Heart left ventricle (tissue), 16 donors: ENCODE measurements at regions not wholly inside any gene's neighbourhood (a gene's known extent, or its start where the extent isn't known, plus 50 kb on each side); places are given as distances from the start of the nearest gene placed in this dataset.

Experiments used
- ATAC-seq, 4 donors: fragments of 200-7000 bp; cut with Tn5 transposase; one replicate each; pipeline ENCODE4 v1.9.1; 2020 to 2022; ENCODE audit warnings: moderate library complexity in 4 of 4, mild to moderate bottlenecking in 3 of 4, moderate number of reproducible peaks in 1 of 4
- DNase-seq, 5 donors: peaks; one replicate each; pipeline ENCODE4 v3.0.0-alpha.2; 2020
- H3K27ac ChIP-seq, 12 donors: fragments of 200-600 bp; sonication (generic) in 4 of 12; one replicate each; pipeline versions ENCODE4 v1.5.0 to v1.8.0; 2016 to 2022; ENCODE audit warnings: mild to moderate bottlenecking in 2 of 12
- H3K27me3 ChIP-seq, 9 donors: fragments of 200-600 bp; sonication (generic) in 2 of 9; one replicate each; pipeline versions ENCODE4 v1.5.1 to v1.8.0; 2016 to 2022; ENCODE audit warnings: mild to moderate bottlenecking in 3 of 9
- H3K36me3 ChIP-seq, 9 donors: fragments of 200-600 bp; sonication (generic) in 2 of 9; one replicate each; pipeline versions ENCODE4 v1.5.0 to v1.8.0; 2018 to 2022; ENCODE audit warnings: mild to moderate bottlenecking in 2 of 9
- H3K4me1 ChIP-seq, 12 donors: fragments of 200-600 bp; sonication (generic) in 4 of 12; one replicate each; pipeline versions ENCODE4 v1.5.0 to v1.8.0; 2016 to 2022; ENCODE audit warnings: mild to moderate bottlenecking in 3 of 12
- H3K4me3 ChIP-seq, 12 donors: fragments of 200-600 bp; sonication (generic) in 4 of 12; one replicate each; pipeline versions ENCODE4 v1.5.0 to v1.8.0; 2017 to 2022; ENCODE audit warnings: mild to moderate bottlenecking in 9 of 12, moderate library complexity in 4 of 12
- H3K9me3 ChIP-seq, 12 donors: fragments of 200-600 bp; sonication (generic) in 4 of 12; one replicate each; pipeline versions ENCODE4 v1.5.0 to v1.8.0; 2016 to 2022; ENCODE audit warnings: mild to moderate bottlenecking in 1 of 12
- POLR2A ChIP-seq, 2 donors: fragments of 450-650 bp; IDR thresholded peaks; one replicate each; pipeline ENCODE4 v1.6.1; 2017; ENCODE audit warnings: antibody characterized with exemption in 2 of 2, mild to moderate bottlenecking in 2 of 2, moderate library complexity in 2 of 2
- WGBS, 4 donors: extraction: QIAGEN DNeasy Blood & Tissue Kit in 2 of 4; methylation state at CpG; one replicate each; pipeline versions ENCODE4 v1.1.5 to v1.1.7; 2013 to 2018; 5-methylcytosine and 5-hydroxymethylcytosine counted together
- intact Hi-C, 10 donors: fragments of 100-400 bp; cut with DNase I; formaldehyde crosslinking; loops; one replicate each; pipeline versions ENCODE4 v1.11.1 to v1.14.2; 2022
- TF ChIP-seq, protein P1 (sequence below), 12 donors: fragments of 200-600 bp; sonication (generic) in 4 of 12; IDR thresholded peaks; one replicate each; pipeline versions ENCODE4 v1.5.0 to v1.8.0; 2018 to 2022; ENCODE audit warnings: antibody characterized with exemption in 12 of 12, mild to moderate bottlenecking in 5 of 12
- donor health status: ischemic (EF 13 %, LVEDD 7.1; RV severe dilation, severe dysfunction).
- donor health status: healthy with polysubstance abuse.
- donor health status: DM: no; HTN: yes; CAD: no.
- donor health status: DM: no; HTN: no; CAD: no.
- donor health status: ischemic (EF 25% LVEDD 6.9; RV normal size, moderate dysfunction).
- donor health status: ischemic (EF 25% LVEDD 5.7; RV mildly dilated, moderate dysfunction).
- donor health status: healthy.
- donor health status: DM: yes; HTN: yes; CAD: no.
- donor health status: ischemic (EF 35%, LVEDD 5.7; RV mildly dilated, moderate dysfunction).
- donor health status: nonischemic (EF 11% LVEDD 7.7; RV severe dilation, severe dysfunction).
- donor health status: DM: yes; HTN: yes; CAD: no.
- donor health status: PGD.
- donor health status: ischemic (EF 29% LVEDD 5.4; RV normal size, mild dysfunction).
- donor health status: nonischemic (EF 23%, LVEDD 6.1; RV moderate dilation, normal function).

DNA sequence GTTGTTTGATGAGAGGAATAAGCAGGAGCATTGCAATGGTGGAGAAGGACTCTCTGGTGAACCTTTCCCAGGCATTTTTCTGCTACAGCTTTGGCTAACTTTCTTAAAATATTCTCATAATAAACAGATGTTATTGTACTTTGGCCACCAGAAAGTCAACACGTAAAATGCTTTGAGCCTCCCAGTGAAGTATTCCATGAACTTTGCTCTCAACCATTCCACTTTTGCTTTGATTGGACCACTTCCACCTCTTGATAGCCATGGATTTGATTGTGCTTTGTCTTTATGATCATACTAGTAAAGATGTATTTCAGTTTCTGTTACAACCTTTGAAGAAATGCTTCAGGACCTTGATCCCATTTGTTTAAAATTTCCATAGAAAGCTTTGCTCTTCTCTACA, 241.1 kb downstream of the TENT5A start:
- DNase-seq (no peak), ATAC-seq (peak in 1 of 4 donors; percentile 24)
- Histone ChIP-seq H3K9me3 (no peaks in the 10 kb centered on the region), H3K4me3 (no peak overlapping the region), H3K36me3 (no peaks in the 10 kb centered on the region), H3K27me3 (no peaks in the 10 kb centered on the region), H3K4me1 (peaks cover 0 to 11% (median 0%) of the 10 kb centered on the region in 12 donors), H3K27ac (peak overlapping the region in 1 of 12 donors; percentile 5)
- TF ChIP-seq, protein P1, sequence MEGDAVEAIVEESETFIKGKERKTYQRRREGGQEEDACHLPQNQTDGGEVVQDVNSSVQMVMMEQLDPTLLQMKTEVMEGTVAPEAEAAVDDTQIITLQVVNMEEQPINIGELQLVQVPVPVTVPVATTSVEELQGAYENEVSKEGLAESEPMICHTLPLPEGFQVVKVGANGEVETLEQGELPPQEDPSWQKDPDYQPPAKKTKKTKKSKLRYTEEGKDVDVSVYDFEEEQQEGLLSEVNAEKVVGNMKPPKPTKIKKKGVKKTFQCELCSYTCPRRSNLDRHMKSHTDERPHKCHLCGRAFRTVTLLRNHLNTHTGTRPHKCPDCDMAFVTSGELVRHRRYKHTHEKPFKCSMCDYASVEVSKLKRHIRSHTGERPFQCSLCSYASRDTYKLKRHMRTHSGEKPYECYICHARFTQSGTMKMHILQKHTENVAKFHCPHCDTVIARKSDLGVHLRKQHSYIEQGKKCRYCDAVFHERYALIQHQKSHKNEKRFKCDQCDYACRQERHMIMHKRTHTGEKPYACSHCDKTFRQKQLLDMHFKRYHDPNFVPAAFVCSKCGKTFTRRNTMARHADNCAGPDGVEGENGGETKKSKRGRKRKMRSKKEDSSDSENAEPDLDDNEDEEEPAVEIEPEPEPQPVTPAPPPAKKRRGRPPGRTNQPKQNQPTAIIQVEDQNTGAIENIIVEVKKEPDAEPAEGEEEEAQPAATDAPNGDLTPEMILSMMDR (IDR thresholded peaks at IDR 0.05) = no peak
- no peak for TF ChIP-seq POLR2A (IDR thresholded peaks at IDR 0.05)
- WGBS, 4 donors = 0 to 48% (median 9%) methylated on average over 1 of the region's 1 CpG
- intact Hi-C loops = no loop called here

DNA sequence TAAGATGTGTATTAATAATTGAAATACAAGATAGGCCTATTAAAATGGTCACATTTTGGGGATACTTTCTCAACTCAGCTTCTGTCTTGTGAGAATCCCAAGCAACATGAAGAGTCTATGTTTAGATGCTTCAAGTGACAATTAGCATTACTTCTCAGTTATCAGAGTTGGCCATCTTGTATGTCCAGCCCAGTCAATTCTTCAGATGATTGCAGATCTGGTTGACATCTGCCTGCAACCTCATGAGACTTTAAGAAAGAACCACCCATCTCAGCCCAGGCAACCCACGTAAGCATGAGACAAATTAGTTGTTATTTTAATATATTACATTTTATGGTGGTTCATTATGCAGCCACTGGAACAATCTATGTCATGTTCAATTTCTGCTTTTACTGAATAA, 256.5 kb downstream of the TENT5A start:
- Histone ChIP-seq H3K4me3 (no peak overlapping the region), H3K27me3 (no peaks in the 10 kb centered on the region), H3K4me1 (no peaks in the 10 kb centered on the region), H3K36me3 (no peaks in the 10 kb centered on the region), H3K27ac (no peak overlapping the region), H3K9me3 (peaks cover 0 to 9% (median 0%) of the 10 kb centered on the region in 12 donors)
- TF ChIP-seq, protein P1 (IDR thresholded peaks at IDR 0.05) = no peak
- TF ChIP-seq POLR2A (IDR thresholded peaks at IDR 0.05) = no peak
- intact Hi-C loops = no loop called here
- ATAC-seq = no peak
- 73 to 91% (median 86%) methylated on average over 1 of the region's 1 CpG for WGBS, 4 donors
- no peak for DNase-seq

DNA sequence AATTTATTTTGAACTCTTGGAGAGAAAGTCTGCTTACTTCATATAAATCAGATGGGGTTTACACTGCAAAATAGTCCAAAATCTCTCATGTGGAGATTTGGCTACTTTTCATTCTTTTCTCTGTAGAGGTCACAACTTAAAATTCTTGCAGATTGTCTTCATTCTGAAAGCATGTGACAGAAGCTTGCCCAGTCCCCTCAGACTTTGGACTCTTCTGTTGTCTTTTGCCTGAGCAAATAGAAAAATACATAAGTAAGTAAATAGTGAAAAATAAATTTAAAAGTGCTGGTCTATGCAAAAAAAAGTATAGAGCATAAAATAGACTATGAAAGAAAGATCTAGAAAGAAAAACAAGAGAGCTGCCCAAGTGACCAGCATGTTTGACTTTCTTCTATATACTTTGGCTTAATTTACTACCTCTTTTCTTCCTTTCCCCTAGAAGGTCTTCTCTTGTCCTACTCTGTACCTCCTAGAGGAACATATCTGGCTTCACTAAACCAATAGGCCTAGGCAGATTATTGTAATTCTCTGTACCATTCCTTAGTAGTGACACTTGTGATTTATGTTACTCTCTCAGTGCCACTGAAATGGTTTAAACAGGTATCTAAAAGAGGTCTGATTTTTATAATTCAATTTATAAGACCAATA, 260.9 kb downstream of the TENT5A start:
- Histone ChIP-seq H3K4me3 (no peak overlapping the region), H3K27ac (no peak overlapping the region), H3K9me3 (no peaks in the 10 kb centered on the region), H3K36me3 (no peaks in the 10 kb centered on the region), H3K4me1 (no peaks in the 10 kb centered on the region), H3K27me3 (no peaks in the 10 kb centered on the region)
- no peak for TF ChIP-seq POLR2A (IDR thresholded peaks at IDR 0.05)
- TF ChIP-seq, protein P1 (IDR thresholded peaks at IDR 0.05) = no peak
- intact Hi-C loops = no loop called here
- no peak for DNase-seq
- no peak for ATAC-seq

DNA sequence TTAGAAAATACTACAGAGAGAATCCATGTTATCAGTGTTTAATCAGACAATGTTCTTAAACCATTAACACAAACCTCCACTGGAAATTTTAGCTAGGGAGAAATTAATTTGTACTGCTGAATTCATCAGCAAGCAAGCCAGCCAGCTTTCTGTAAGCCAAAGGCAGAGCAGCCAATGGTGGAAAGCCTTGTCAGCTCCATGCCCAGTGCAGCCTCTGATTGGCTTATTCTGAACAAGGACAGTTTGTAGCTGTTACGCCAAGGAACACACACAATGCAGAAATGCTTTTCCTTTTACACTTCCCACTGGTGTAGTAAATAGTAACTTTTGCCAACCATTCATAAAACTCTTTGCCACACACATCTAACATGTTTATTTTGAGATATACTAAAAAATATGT, 265.0 kb downstream of the TENT5A start:
- TF ChIP-seq POLR2A (IDR thresholded peaks at IDR 0.05) = no peak
- TF ChIP-seq, protein P1 (IDR thresholded peaks at IDR 0.05) = no peak
- ATAC-seq = peak; percentile 73 to 95 (median 88)
- H3K4me1 ChIP-seq = no peaks in the 10 kb centered on the region
- no peak overlapping the region for H3K27ac ChIP-seq
- intact Hi-C loops = no loop called here
- H3K4me3 ChIP-seq = peak overlapping the region in 6 of 12 donors; percentile 10 to 46 (median 14)
- H3K9me3 ChIP-seq = no peaks in the 10 kb centered on the region
- WGBS, 4 donors = 45 to 67% (median 63%) methylated on average over 1 of the region's 1 CpG
- DNase-seq = peak in 4 of 5 donors; percentile 44 to 58 (median 50)
- H3K36me3 ChIP-seq = no peaks in the 10 kb centered on the region
- no peaks in the 10 kb centered on the region for H3K27me3 ChIP-seq
